ENCODE measurements at regions not wholly inside any gene's neighbourhood (a gene's known extent, or its start where the extent isn't known, plus 50 kb on each side); places are given as distances from the start of the nearest gene placed in this dataset.

DNA sequence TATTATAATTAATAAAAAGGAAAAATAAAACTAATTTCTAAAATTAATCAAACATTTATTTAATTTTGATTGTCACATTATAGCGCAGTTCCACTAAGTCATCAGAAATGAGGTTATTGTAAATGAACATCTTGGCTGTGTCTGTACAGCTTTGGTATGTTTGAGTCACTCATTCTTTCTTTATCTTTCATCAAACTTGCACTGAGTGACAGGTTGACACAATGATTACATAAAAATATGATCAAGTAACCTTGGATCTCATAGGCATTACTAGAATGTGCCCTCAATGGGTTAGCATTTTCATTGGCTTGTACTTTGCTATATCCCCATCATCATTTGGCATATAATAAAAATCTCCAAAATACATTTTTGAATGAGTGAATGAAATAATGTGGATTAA, 1353.2 kb upstream of the ADGRL2 start:
- no TSS peak for BruUV-seq (replicated peaks)
- CTCF ChIA-PET (ENCODE audit: unreplicated experiment): no interaction called here
- no peaks in the 10 kb centered on the region for H3K4me1 ChIP-seq (ENCODE audit: insufficient read depth, low read length, poor library complexity, severe bottlenecking)
- intact Hi-C loops (cut with micrococcal nuclease; ENCODE audit: unreplicated experiment): no loop called here
- H3K4me2 ChIP-seq (ENCODE audit: low read length): no peak overlapping the region
- no peaks in the 10 kb centered on the region for H3K9me3 ChIP-seq (ENCODE audit: low read length)
- H3K4me3 ChIP-seq (ENCODE audit: low read depth, low read length, poor library complexity, severe bottlenecking): no peak overlapping the region
- TF ChIP-seq EZH2phosphoT487 (IDR thresholded peaks at IDR 0.05; ENCODE audit: borderline replicate concordance, low read depth, low read length) (no peak), CTCF (conservative IDR thresholded peaks at IDR 0.05; ENCODE audit: low read length) (no peak)
- POLR2A ChIA-PET: interaction anchor here (0.6 kb wide), 1 partner anchor 1036 kb away, joined by 3 read pairs; no protein-coding TSS in a partner anchor
- no peaks in the 10 kb centered on the region for H3K79me2 ChIP-seq (ENCODE audit: insufficient read depth, low read depth, low read length)
- H3K27ac ChIP-seq (ENCODE audit: low read depth, low read length, poor library complexity, severe bottlenecking): no peak overlapping the region
- no peak for DNase-seq (ENCODE audit: low spot score)
- no peaks in the 10 kb centered on the region for H3K9me2 ChIP-seq (ENCODE audit: insufficient read depth, low read length)
- no peaks in the 10 kb centered on the region for H4K20me1 ChIP-seq (ENCODE audit: insufficient read depth, low read length)
- H3K36me3 ChIP-seq (ENCODE audit: insufficient read depth, low read length): no peaks in the 10 kb centered on the region
- H2AFZ ChIP-seq (ENCODE audit: low read length): no peak overlapping the region

DNA sequence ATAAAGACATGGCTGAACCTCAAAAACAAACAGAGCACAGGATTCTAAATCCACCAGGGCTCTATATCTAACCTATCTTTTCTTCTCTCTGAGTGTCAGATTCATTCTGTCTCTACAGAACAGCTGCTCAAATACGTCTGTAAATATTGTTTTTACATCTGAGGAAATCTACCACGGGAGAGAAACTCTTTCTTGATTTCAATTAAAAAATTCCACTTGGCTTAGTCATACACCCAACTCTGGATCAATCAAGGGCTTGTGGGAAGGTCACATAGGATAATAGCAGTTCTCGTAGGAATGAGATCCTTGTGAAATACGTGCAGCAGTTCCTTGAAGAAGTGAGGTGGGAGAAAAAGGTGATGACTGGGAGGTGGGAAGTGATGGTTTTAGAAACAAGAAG, 1355.7 kb upstream of the ADGRL2 start:
- Histone ChIP-seq H2AFZ (ENCODE audit: low read length) (no peak overlapping the region), H3K4me2 (ENCODE audit: low read length) (no peak overlapping the region), H3K36me3 (ENCODE audit: insufficient read depth, low read length) (no peaks in the 10 kb centered on the region), H3K9me3 (ENCODE audit: low read length) (no peaks in the 10 kb centered on the region), H3K4me1 (ENCODE audit: insufficient read depth, low read length, poor library complexity, severe bottlenecking) (no peaks in the 10 kb centered on the region), H3K27ac (ENCODE audit: low read depth, low read length, poor library complexity, severe bottlenecking) (no peak overlapping the region), H3K4me3 (ENCODE audit: low read depth, low read length, poor library complexity, severe bottlenecking) (no peak overlapping the region), H3K9me2 (ENCODE audit: insufficient read depth, low read length) (no peaks in the 10 kb centered on the region), H3K79me2 (ENCODE audit: insufficient read depth, low read depth, low read length) (no peaks in the 10 kb centered on the region), H4K20me1 (ENCODE audit: insufficient read depth, low read length) (no peaks in the 10 kb centered on the region)
- BruUV-seq (replicated peaks): no TSS peak
- CTCF ChIA-PET (ENCODE audit: unreplicated experiment): no interaction called here
- no peak for TF ChIP-seq EZH2phosphoT487 (IDR thresholded peaks at IDR 0.05; ENCODE audit: borderline replicate concordance, low read depth, low read length)
- TF ChIP-seq CTCF (conservative IDR thresholded peaks at IDR 0.05; ENCODE audit: low read length): no peak
- no peak for DNase-seq (ENCODE audit: low spot score)
- intact Hi-C loops (cut with micrococcal nuclease; ENCODE audit: unreplicated experiment): no loop called here
- POLR2A ChIA-PET: no interaction called here

- Histone ChIP-seq H3K4me2 (ENCODE audit: low read length) (no peak overlapping the region), H3K36me3 (ENCODE audit: insufficient read depth, low read length) (no peaks in the 10 kb centered on the region), H3K4me1 (ENCODE audit: insufficient read depth, low read length, poor library complexity, severe bottlenecking) (no peaks in the 10 kb centered on the region), H3K27ac (ENCODE audit: low read depth, low read length, poor library complexity, severe bottlenecking) (no peak overlapping the region), H3K4me3 (ENCODE audit: low read depth, low read length, poor library complexity, severe bottlenecking) (no peak overlapping the region), H3K79me2 (ENCODE audit: insufficient read depth, low read depth, low read length) (no peaks in the 10 kb centered on the region), H3K9me3 (ENCODE audit: low read length) (no peaks in the 10 kb centered on the region), H2AFZ (ENCODE audit: low read length) (no peak overlapping the region), H4K20me1 (ENCODE audit: insufficient read depth, low read length) (no peaks in the 10 kb centered on the region), H3K9me2 (ENCODE audit: insufficient read depth, low read length) (no peaks in the 10 kb centered on the region)
- intact Hi-C loops (cut with micrococcal nuclease; ENCODE audit: unreplicated experiment): no loop called here
- no TSS peak for BruUV-seq (replicated peaks)
- ChIA-PET POLR2A (interaction anchor here (0.6 kb wide), 1 partner anchor 110 kb away, joined by 4 read pairs; no protein-coding TSS in a partner anchor), CTCF (ENCODE audit: unreplicated experiment) (no interaction called here)
- TF ChIP-seq CTCF (conservative IDR thresholded peaks at IDR 0.05; ENCODE audit: low read length) (no peak), EZH2phosphoT487 (IDR thresholded peaks at IDR 0.05; ENCODE audit: borderline replicate concordance, low read depth, low read length) (no peak)
- DNase-seq (ENCODE audit: low spot score): no peak
Observed at GRCh38 chr1:80444171-80444570, 1356.6 kb upstream of the ADGRL2 start.
